SKM-1 treated with dmso at 0.1 percent for 144 hours (cell line): ENCODE measurements at regions not wholly inside any gene's neighbourhood (a gene's known extent, or its start where the extent isn't known, plus 50 kb on each side); places are given as distances from the start of the nearest gene placed in this dataset.
A peak's percentile ranks its signal among the peaks of the same experiment; 100 is the strongest.
"Not testable (repeated sequence)": the region's sequence is repeated elsewhere in the genome, so short reads cannot be mapped to it uniquely, and the experiment has no call there.

Source experiments
- DNase-seq: peaks from one replicate; lab custom pipeline; 2025; ENCODE audit not compliant: unreplicated experiment; lab: John Stamatoyannopoulos, UW

GRCh38 chr1:229121845-229122436 is 149.0 kb upstream of the RAB4A start:
- DNase-seq = no peak

- no peak for DNase-seq
Measured at GRCh38 chr1:229122606-229123005, 148.3 kb upstream of the RAB4A start.

- no peak for DNase-seq
Measured at GRCh38 chr1:229124116-229124515, 146.8 kb upstream of the RAB4A start.

DNA sequence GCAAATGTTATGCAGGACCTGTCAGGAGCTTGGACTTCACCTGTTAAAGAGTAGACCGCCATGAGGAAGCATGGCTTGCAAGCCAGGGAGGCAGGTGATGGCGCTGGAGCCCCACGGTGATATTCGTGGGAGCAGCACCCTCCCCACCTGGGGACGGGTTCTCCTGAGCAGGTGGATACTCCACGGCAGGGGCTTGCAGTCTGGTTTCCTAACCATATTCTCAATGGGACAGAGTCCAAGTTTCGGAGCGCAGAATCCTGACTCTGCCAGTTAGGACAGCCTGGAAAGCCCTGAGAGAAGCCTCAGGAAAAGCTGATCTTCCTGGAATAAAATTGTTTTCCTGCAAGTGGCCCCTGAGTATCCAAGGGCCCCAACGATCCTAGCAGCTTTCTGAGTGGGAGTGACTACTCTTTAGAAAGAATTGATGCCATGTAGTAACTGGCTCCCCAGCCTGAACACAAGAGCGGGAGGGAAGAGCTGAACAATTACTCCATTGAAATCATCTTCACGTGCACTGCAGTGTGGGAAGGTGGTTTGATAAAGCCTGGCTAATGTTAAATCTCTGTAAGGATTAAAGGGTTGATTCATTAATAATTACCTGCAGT is 146.3 kb upstream of the RAB4A start:
- DNase-seq = no peak

GRCh38 chr1:229127301-229127700 is 143.6 kb upstream of the RAB4A start:
- peak; percentile 78 for DNase-seq

DNA sequence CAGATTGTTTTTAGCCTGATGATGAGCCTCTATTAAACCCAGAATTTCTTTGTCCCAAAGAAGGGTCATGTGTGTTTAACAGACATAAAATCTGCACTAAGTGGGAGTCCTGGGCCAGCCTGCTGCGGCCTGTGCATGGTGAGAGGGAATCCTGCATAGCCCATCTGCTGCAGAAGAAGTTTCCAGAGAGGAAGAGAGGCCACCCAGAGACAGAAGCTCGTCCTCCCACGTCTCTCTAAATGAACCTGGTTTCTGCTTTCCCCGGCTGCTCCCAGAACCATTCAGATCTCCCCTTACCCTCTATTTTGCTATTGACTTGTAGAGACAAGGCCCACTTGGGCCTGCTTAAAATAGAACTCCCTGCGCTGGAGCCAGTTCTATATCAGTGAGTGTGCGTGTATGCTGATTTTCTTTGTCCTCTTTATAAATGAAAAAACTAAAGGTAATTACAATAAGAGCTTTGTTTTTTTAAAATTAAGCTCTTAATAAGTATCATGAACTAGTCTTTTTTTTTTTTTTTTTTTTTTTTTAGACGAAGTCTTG is 142.8 kb upstream of the RAB4A start:
- no peak for DNase-seq

GRCh38 chr1:229129301-229130027 is 141.4 kb upstream of the RAB4A start:
- DNase-seq = no peak

DNA sequence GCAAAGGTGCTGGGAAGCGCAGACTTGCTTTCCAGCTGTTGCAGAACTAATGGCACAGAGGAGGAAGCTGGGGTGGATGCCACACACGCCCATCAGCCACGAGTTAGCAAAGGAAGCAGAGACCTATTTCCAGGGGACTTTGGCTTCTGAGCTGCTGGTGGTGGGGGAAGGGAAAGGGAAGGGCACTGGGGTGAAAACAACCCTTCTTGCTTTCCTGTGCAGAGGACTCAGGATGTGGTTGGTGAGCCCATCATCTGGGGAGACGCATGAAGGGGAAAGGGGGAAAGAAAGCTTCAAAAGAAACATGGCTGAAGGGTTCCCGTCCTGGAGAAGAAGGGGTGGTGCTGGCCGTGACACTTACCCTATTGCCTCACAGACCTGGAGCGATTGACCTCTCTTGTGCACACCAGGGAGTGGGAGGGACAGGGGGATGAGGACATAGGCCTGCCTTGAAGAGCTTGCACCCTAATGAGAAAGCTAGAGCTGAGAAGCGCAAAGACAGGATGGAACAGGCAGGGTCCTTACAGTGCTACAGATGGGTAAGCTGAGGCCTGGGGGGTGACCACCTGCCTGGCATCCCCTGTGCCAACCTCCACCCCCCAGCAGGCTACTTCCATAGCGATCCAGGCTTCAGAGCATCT is 140.8 kb upstream of the RAB4A start:
- peak; percentile 97 for DNase-seq

GRCh38 chr1:229131243-229132105 is 139.4 kb upstream of the RAB4A start:
- DNase-seq = no peak

DNA sequence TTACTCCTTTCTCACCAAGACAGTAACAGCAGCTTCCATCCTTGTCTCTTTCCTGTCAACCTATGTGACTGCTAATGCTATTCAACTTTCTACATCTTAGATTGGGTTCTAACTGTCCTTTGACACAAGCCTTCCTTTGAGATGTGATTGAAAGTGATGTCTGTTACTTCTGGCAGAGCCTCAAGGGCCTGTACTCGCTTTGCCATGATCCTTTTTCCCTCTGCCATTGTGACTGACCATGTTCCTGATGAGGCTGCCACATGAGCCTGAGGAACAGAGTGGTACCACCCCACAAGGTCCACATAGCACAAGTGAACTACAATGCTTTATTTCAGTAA is 138.8 kb upstream of the RAB4A start:
- DNase-seq = no peak

GRCh38 chr1:229132706-229133105 is 138.2 kb upstream of the RAB4A start:
- DNase-seq = no peak

GRCh38 chr1:229133151-229133550 is 137.8 kb upstream of the RAB4A start:
- DNase-seq = peak; percentile 22

DNA sequence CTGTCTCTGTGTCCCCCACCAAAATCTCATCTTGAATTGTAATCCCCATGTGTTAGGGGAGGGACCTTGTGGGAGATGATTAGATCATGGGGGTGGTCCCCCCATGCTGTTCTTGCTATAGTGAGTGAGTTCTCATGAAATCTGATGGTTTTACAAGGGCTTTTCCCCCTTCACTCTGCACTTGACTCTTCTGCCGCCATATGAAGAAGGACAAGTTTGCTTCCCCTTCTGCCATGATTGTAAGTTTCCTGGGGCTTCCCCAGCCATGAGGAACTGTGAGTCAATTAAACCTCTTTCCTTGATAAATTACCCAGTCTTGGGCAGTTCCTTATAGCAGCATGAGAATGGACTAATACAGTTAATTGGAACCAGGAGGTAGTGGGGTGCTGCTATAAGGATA is 137.1 kb upstream of the RAB4A start:
- DNase-seq = no peak

GRCh38 chr1:229134381-229135217 is 136.3 kb upstream of the RAB4A start:
- not testable (repeated sequence) for DNase-seq

GRCh38 chr1:229135773-229136172 is 135.1 kb upstream of the RAB4A start:
- no peak for DNase-seq

DNA sequence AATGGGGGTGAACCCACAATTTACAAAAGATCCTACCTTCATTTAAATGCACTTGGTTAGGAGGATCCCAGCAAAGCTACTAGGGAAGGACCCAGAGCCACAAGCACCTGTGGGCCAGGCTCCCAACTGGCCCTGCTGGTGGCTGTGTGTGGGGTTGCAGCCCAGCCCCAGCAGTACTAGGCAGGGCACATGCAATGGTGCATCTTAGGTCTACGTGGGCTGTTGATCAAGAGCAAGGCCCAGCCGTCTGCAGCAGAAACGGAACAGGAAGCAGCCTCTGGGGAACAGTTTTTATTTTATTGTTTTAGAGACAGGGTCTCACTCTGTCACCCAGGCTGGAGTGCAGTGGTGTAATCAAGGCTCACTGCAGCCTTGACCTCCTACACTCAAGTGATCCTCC is 134.1 kb upstream of the RAB4A start:
- peak; percentile 15 for DNase-seq

- no peak for DNase-seq
Measured at GRCh38 chr1:229137271-229137670, 133.6 kb upstream of the RAB4A start.

GRCh38 chr1:229138058-229138457 is 132.9 kb upstream of the RAB4A start:
- no peak for DNase-seq

GRCh38 chr1:229139331-229140118 is 131.4 kb upstream of the RAB4A start:
- no peak for DNase-seq
